ENCODE measurements at regions not wholly inside any gene's neighbourhood (a gene's known extent, or its start where the extent isn't known, plus 50 kb on each side); places are given as distances from the start of the nearest gene placed in this dataset.

GRCh38 chr3:14290631-14291385 is 111.6 kb upstream of the SLC6A6 start:
- DNase-seq (ENCODE audit: low read depth) = peak; percentile 10
- no peak overlapping the region for H3K9ac ChIP-seq (ENCODE audit: low read length)
- no peaks in the 10 kb centered on the region for H3K36me3 ChIP-seq (ENCODE audit: control insufficient read depth, insufficient read depth, low read length, severe bottlenecking)
- H3K4me1 ChIP-seq (ENCODE audit: control insufficient read depth, insufficient read depth, low read length) = peaks cover 4% of the 10 kb centered on the region
- H3K27me3 ChIP-seq (replicated peaks; ENCODE audit: control insufficient read depth, insufficient read depth, low read length) = peaks cover 19% of the 10 kb centered on the region
- H3K9me3 ChIP-seq (ENCODE audit: control insufficient read depth, low read length) = no peaks in the 10 kb centered on the region
- H3K4me3 ChIP-seq (ENCODE audit: low read length) = no peak overlapping the region

- Histone ChIP-seq H3K36me3 (ENCODE audit: control insufficient read depth, insufficient read depth, low read length, severe bottlenecking) (no peaks in the 10 kb centered on the region), H3K4me3 (ENCODE audit: low read length) (no peak overlapping the region), H3K27me3 (replicated peaks; ENCODE audit: control insufficient read depth, insufficient read depth, low read length) (peaks cover 39% of the 10 kb centered on the region), H3K4me1 (ENCODE audit: control insufficient read depth, insufficient read depth, low read length) (no peaks in the 10 kb centered on the region), H3K9ac (ENCODE audit: low read length) (no peak overlapping the region), H3K9me3 (ENCODE audit: control insufficient read depth, low read length) (no peaks in the 10 kb centered on the region)
- no peak for DNase-seq (ENCODE audit: low read depth)
These were observed 107.4 kb upstream of the SLC6A6 start for GRCh38 chr3:14295037-14295436.

GRCh38 chr3:14295801-14296200 is 106.6 kb upstream of the SLC6A6 start:
- Histone ChIP-seq H3K36me3 (ENCODE audit: control insufficient read depth, insufficient read depth, low read length, severe bottlenecking) (no peaks in the 10 kb centered on the region), H3K9ac (ENCODE audit: low read length) (no peak overlapping the region), H3K4me1 (ENCODE audit: control insufficient read depth, insufficient read depth, low read length) (peaks cover 1% of the 10 kb centered on the region), H3K27me3 (replicated peaks; ENCODE audit: control insufficient read depth, insufficient read depth, low read length) (peaks cover 39% of the 10 kb centered on the region), H3K4me3 (ENCODE audit: low read length) (no peak overlapping the region), H3K9me3 (ENCODE audit: control insufficient read depth, low read length) (no peaks in the 10 kb centered on the region)
- DNase-seq (ENCODE audit: low read depth) = no peak

- no peak overlapping the region for H3K9ac ChIP-seq (ENCODE audit: low read length)
- peaks cover 39% of the 10 kb centered on the region for H3K27me3 ChIP-seq (replicated peaks; ENCODE audit: control insufficient read depth, insufficient read depth, low read length)
- H3K36me3 ChIP-seq (ENCODE audit: control insufficient read depth, insufficient read depth, low read length, severe bottlenecking) = no peaks in the 10 kb centered on the region
- no peak for DNase-seq (ENCODE audit: low read depth)
- H3K4me1 ChIP-seq (ENCODE audit: control insufficient read depth, insufficient read depth, low read length) = peaks cover 12% of the 10 kb centered on the region
- H3K4me3 ChIP-seq (ENCODE audit: low read length) = no peak overlapping the region
- no peaks in the 10 kb centered on the region for H3K9me3 ChIP-seq (ENCODE audit: control insufficient read depth, low read length)
These were observed 105.1 kb upstream of the SLC6A6 start for GRCh38 chr3:14297305-14297704.

GRCh38 chr3:14297784-14298236 is 104.6 kb upstream of the SLC6A6 start:
- Histone ChIP-seq H3K9me3 (ENCODE audit: control insufficient read depth, low read length) (no peaks in the 10 kb centered on the region), H3K4me1 (ENCODE audit: control insufficient read depth, insufficient read depth, low read length) (peaks cover 12% of the 10 kb centered on the region), H3K9ac (ENCODE audit: low read length) (no peak overlapping the region), H3K27me3 (replicated peaks; ENCODE audit: control insufficient read depth, insufficient read depth, low read length) (peaks cover 38% of the 10 kb centered on the region), H3K4me3 (ENCODE audit: low read length) (no peak overlapping the region), H3K36me3 (ENCODE audit: control insufficient read depth, insufficient read depth, low read length, severe bottlenecking) (no peaks in the 10 kb centered on the region)
- no peak for DNase-seq (ENCODE audit: low read depth)

GRCh38 chr3:14298442-14298841 is 104.0 kb upstream of the SLC6A6 start:
- H3K9me3 ChIP-seq (ENCODE audit: control insufficient read depth, low read length) = no peaks in the 10 kb centered on the region
- H3K4me3 ChIP-seq (ENCODE audit: low read length) = no peak overlapping the region
- peaks cover 38% of the 10 kb centered on the region for H3K27me3 ChIP-seq (replicated peaks; ENCODE audit: control insufficient read depth, insufficient read depth, low read length)
- no peak overlapping the region for H3K9ac ChIP-seq (ENCODE audit: low read length)
- no peak for DNase-seq (ENCODE audit: low read depth)
- H3K4me1 ChIP-seq (ENCODE audit: control insufficient read depth, insufficient read depth, low read length) = peaks cover 12% of the 10 kb centered on the region
- H3K36me3 ChIP-seq (ENCODE audit: control insufficient read depth, insufficient read depth, low read length, severe bottlenecking) = no peaks in the 10 kb centered on the region

- H3K9me3 ChIP-seq (ENCODE audit: control insufficient read depth, low read length) = no peaks in the 10 kb centered on the region
- H3K4me1 ChIP-seq (ENCODE audit: control insufficient read depth, insufficient read depth, low read length) = peaks cover 12% of the 10 kb centered on the region
- H3K9ac ChIP-seq (ENCODE audit: low read length) = no peak overlapping the region
- H3K27me3 ChIP-seq (replicated peaks; ENCODE audit: control insufficient read depth, insufficient read depth, low read length) = peaks cover 38% of the 10 kb centered on the region
- H3K4me3 ChIP-seq (ENCODE audit: low read length) = no peak overlapping the region
- no peaks in the 10 kb centered on the region for H3K36me3 ChIP-seq (ENCODE audit: control insufficient read depth, insufficient read depth, low read length, severe bottlenecking)
- DNase-seq (ENCODE audit: low read depth) = no peak
These were observed 103.3 kb upstream of the SLC6A6 start for GRCh38 chr3:14298991-14299555.

GRCh38 chr3:14299767-14300166 is 102.6 kb upstream of the SLC6A6 start:
- H3K4me1 ChIP-seq (ENCODE audit: control insufficient read depth, insufficient read depth, low read length) = peaks cover 12% of the 10 kb centered on the region
- H3K9ac ChIP-seq (ENCODE audit: low read length) = no peak overlapping the region
- H3K27me3 ChIP-seq (replicated peaks; ENCODE audit: control insufficient read depth, insufficient read depth, low read length) = peaks cover 33% of the 10 kb centered on the region
- DNase-seq (ENCODE audit: low read depth) = no peak
- H3K36me3 ChIP-seq (ENCODE audit: control insufficient read depth, insufficient read depth, low read length, severe bottlenecking) = no peaks in the 10 kb centered on the region
- H3K4me3 ChIP-seq (ENCODE audit: low read length) = no peak overlapping the region
- H3K9me3 ChIP-seq (ENCODE audit: control insufficient read depth, low read length) = no peaks in the 10 kb centered on the region

- Histone ChIP-seq H3K9ac (ENCODE audit: low read length) (no peak overlapping the region), H3K9me3 (ENCODE audit: control insufficient read depth, low read length) (no peaks in the 10 kb centered on the region), H3K27me3 (replicated peaks; ENCODE audit: control insufficient read depth, insufficient read depth, low read length) (peaks cover 33% of the 10 kb centered on the region), H3K36me3 (ENCODE audit: control insufficient read depth, insufficient read depth, low read length, severe bottlenecking) (no peaks in the 10 kb centered on the region), H3K4me3 (ENCODE audit: low read length) (no peak overlapping the region), H3K4me1 (ENCODE audit: control insufficient read depth, insufficient read depth, low read length) (peaks cover 12% of the 10 kb centered on the region)
- no peak for DNase-seq (ENCODE audit: low read depth)
These were observed 101.5 kb upstream of the SLC6A6 start for GRCh38 chr3:14300721-14301399.

- Histone ChIP-seq H3K4me3 (ENCODE audit: low read length) (no peak overlapping the region), H3K4me1 (ENCODE audit: control insufficient read depth, insufficient read depth, low read length) (peaks cover 12% of the 10 kb centered on the region), H3K27me3 (replicated peaks; ENCODE audit: control insufficient read depth, insufficient read depth, low read length) (peaks cover 35% of the 10 kb centered on the region), H3K36me3 (ENCODE audit: control insufficient read depth, insufficient read depth, low read length, severe bottlenecking) (no peaks in the 10 kb centered on the region), H3K9me3 (ENCODE audit: control insufficient read depth, low read length) (no peaks in the 10 kb centered on the region), H3K9ac (ENCODE audit: low read length) (no peak overlapping the region)
- no peak for DNase-seq (ENCODE audit: low read depth)
These were observed 100.8 kb upstream of the SLC6A6 start for GRCh38 chr3:14301558-14301957.

- DNase-seq (ENCODE audit: low read depth) = peak; percentile 32
- H3K27me3 ChIP-seq (replicated peaks; ENCODE audit: control insufficient read depth, insufficient read depth, low read length) = peaks cover 33% of the 10 kb centered on the region
- no peaks in the 10 kb centered on the region for H3K36me3 ChIP-seq (ENCODE audit: control insufficient read depth, insufficient read depth, low read length, severe bottlenecking)
- H3K9me3 ChIP-seq (ENCODE audit: control insufficient read depth, low read length) = no peaks in the 10 kb centered on the region
- peaks cover 12% of the 10 kb centered on the region for H3K4me1 ChIP-seq (ENCODE audit: control insufficient read depth, insufficient read depth, low read length)
- no peak overlapping the region for H3K4me3 ChIP-seq (ENCODE audit: low read length)
- no peak overlapping the region for H3K9ac ChIP-seq (ENCODE audit: low read length)
These were observed 98.9 kb upstream of the SLC6A6 start for GRCh38 chr3:14303336-14304100.
